ENCODE measurements at regions not wholly inside any gene's neighbourhood (a gene's known extent, or its start where the extent isn't known, plus 50 kb on each side); places are given as distances from the start of the nearest gene placed in this dataset.

DNA sequence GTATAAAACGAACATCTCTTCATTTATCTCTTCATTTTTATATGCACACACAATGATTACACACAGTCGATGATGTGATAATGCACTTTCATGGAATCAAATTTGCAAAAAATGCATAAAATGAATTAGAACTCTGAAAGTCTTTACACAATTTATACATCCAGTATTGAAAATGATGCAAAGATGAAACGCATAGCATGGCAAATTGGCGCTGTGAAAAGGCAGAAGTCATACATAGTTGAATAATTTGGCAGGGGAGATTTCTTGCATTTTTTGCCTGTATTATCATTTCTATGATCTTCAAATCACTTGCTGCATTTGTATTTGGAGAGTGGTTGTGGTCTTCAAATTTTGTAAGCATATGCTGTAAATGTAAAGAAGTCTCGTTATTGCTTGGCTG lies 150.7 kb upstream of the LGALSL start:
- TF ChIP-seq, protein P1, sequence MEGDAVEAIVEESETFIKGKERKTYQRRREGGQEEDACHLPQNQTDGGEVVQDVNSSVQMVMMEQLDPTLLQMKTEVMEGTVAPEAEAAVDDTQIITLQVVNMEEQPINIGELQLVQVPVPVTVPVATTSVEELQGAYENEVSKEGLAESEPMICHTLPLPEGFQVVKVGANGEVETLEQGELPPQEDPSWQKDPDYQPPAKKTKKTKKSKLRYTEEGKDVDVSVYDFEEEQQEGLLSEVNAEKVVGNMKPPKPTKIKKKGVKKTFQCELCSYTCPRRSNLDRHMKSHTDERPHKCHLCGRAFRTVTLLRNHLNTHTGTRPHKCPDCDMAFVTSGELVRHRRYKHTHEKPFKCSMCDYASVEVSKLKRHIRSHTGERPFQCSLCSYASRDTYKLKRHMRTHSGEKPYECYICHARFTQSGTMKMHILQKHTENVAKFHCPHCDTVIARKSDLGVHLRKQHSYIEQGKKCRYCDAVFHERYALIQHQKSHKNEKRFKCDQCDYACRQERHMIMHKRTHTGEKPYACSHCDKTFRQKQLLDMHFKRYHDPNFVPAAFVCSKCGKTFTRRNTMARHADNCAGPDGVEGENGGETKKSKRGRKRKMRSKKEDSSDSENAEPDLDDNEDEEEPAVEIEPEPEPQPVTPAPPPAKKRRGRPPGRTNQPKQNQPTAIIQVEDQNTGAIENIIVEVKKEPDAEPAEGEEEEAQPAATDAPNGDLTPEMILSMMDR (optimal IDR thresholded peaks at IDR 0.05 in 1 of 3, IDR thresholded peaks at IDR 0.05 in 1 of 3, conservative IDR thresholded peaks at IDR 0.05 in 1 of 3; ENCODE audit: extremely low read depth in 1 of 3, insufficient read depth in 2 of 3, low read length in 3 of 3): no peak
- TF ChIP-seq EZH2 (IDR thresholded peaks at IDR 0.05; ENCODE audit: low read length): no peak

DNA sequence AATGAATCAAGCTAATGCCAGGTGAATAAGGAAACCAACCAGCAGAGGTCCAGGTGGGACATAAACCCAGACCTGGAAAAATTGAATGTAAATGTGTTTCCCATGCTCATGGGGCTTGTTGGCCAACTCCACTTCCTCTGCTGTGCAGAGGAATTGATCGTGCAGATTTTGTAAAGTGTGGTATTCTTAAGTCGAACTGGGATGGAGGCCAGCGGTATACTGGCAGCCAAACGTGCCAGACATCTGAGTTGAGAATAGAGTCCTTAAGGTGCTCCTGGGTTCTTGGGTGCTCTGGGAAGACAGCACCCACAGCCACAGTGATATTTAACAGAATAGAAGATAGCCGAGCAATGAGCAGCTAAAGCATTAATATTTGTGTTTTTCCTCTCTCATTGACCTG lies 146.5 kb upstream of the LGALSL start:
- no peaks in the 10 kb centered on the region for H4K20me1 ChIP-seq (ENCODE audit: control insufficient read depth, extremely low read depth, insufficient read depth, low read length)
- H3K27ac ChIP-seq (ENCODE audit: control insufficient read depth, insufficient read depth, low read length): no peak overlapping the region
- H3K9me1 ChIP-seq (ENCODE audit: control insufficient read depth, extremely low read depth, insufficient read depth, low read length): peaks cover 2% of the 10 kb centered on the region
- no peak overlapping the region for H3K4me2 ChIP-seq (ENCODE audit: control insufficient read depth, extremely low read depth, insufficient read depth, low read depth, low read length)
- no peaks in the 10 kb centered on the region for H3K27me3 ChIP-seq (ENCODE audit: control insufficient read depth, extremely low read depth, insufficient read depth, low read length)
- no peaks in the 10 kb centered on the region for H3K79me2 ChIP-seq (ENCODE audit: control insufficient read depth, insufficient read depth, low read length)
- dilution Hi-C loops (cut with MboI; ENCODE audit: extremely low pct_ligation_motif_present, low sequenced_read_pairs): no loop called here
- H3K9me3 ChIP-seq (ENCODE audit: control insufficient read depth, low read depth, low read length): no peaks in the 10 kb centered on the region
- FAIRE-seq (no peak), DNase-seq (ENCODE audit: low read depth, low spot score) (no peak)
- H3K4me3 ChIP-seq (ENCODE audit: control insufficient read depth in 2 of 3, extremely low read depth in 1 of 3, insufficient read depth in 2 of 3, low read depth in 1 of 3, low read length in 3 of 3): no peak overlapping the region
- H3K4me1 ChIP-seq (ENCODE audit: control insufficient read depth, extremely low read depth, insufficient read depth, low read length): peaks cover 19% of the 10 kb centered on the region
- H3K36me3 ChIP-seq (ENCODE audit: control insufficient read depth in 2 of 2, extremely low read depth in 1 of 2, insufficient read depth in 2 of 2, low read length in 2 of 2): no peaks in the 10 kb centered on the region
- no peak for TF ChIP-seq EZH2 (IDR thresholded peaks at IDR 0.05; ENCODE audit: low read length)
- no peak overlapping the region for H3K9ac ChIP-seq (ENCODE audit: control insufficient read depth, extremely low read depth, insufficient read depth, low read length)
- H2AFZ ChIP-seq (ENCODE audit: control insufficient read depth, low read length): no peak overlapping the region

More for the DNA sequence above, 150.7 kb upstream of the LGALSL start:
- no peak overlapping the region for H2AFZ ChIP-seq (ENCODE audit: control insufficient read depth, low read length)
- dilution Hi-C loops (cut with MboI; ENCODE audit: extremely low pct_ligation_motif_present, low sequenced_read_pairs): no loop called here
- no peaks in the 10 kb centered on the region for H3K36me3 ChIP-seq (ENCODE audit: control insufficient read depth in 2 of 2, extremely low read depth in 1 of 2, insufficient read depth in 2 of 2, low read length in 2 of 2)
- H3K4me1 ChIP-seq (ENCODE audit: control insufficient read depth, extremely low read depth, insufficient read depth, low read length): no peaks in the 10 kb centered on the region
- H3K79me2 ChIP-seq (ENCODE audit: control insufficient read depth, insufficient read depth, low read length): no peaks in the 10 kb centered on the region
- H3K27me3 ChIP-seq (ENCODE audit: control insufficient read depth, extremely low read depth, insufficient read depth, low read length): no peaks in the 10 kb centered on the region
- no peaks in the 10 kb centered on the region for H3K9me3 ChIP-seq (ENCODE audit: control insufficient read depth, low read depth, low read length)
- H3K4me3 ChIP-seq (ENCODE audit: control insufficient read depth in 2 of 3, extremely low read depth in 1 of 3, insufficient read depth in 2 of 3, low read depth in 1 of 3, low read length in 3 of 3): no peak overlapping the region
- DNase-seq (ENCODE audit: low read depth, low spot score): no peak
- H3K9ac ChIP-seq (ENCODE audit: control insufficient read depth, extremely low read depth, insufficient read depth, low read length): no peak overlapping the region
- FAIRE-seq: no peak
- H3K4me2 ChIP-seq (ENCODE audit: control insufficient read depth, extremely low read depth, insufficient read depth, low read depth, low read length): no peak overlapping the region
- no peaks in the 10 kb centered on the region for H3K9me1 ChIP-seq (ENCODE audit: control insufficient read depth, extremely low read depth, insufficient read depth, low read length)
- no peaks in the 10 kb centered on the region for H4K20me1 ChIP-seq (ENCODE audit: control insufficient read depth, extremely low read depth, insufficient read depth, low read length)
- no peak overlapping the region for H3K27ac ChIP-seq (ENCODE audit: control insufficient read depth, insufficient read depth, low read length)

DNA sequence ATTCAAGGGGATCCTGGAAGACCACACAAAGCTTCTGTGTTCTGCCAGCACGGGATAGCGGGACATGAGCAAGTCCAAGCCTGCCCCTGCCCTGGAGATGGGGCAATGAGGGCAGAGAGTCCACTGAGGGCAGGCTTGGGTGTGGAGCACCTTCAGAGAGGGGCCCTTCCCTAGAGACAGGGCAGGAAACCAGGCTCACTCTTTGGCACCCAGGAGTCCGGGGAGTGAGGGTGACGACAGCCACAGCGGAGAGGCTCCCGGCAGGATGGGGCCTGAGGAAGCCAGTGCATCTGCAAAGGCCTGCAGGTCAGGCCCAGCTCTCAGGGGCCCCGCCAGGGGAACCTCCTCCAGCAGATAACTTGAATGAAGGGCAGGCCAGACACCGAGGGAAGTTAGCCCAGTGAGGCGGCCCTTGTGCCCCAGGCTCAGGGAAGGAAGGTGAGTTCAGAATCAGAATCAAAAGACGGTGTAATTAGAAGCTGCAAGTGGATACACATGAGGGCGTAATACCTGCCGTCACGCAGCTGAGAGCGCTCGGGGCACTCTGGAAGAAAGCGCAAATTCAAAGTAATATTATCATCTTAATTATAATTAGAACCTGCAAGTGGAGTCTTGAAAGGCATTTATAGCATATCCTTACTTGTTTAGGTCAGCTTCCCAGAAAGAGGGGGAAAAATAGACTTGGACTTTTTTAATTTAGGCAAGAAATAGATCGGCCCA lies 142.6 kb upstream of the LGALSL start:
- Histone ChIP-seq H3K9ac (ENCODE audit: control insufficient read depth, extremely low read depth, insufficient read depth, low read length) (peak overlapping the region; percentile 62), H3K4me3 (ENCODE audit: control insufficient read depth in 2 of 3, extremely low read depth in 1 of 3, insufficient read depth in 2 of 3, low read depth in 1 of 3, low read length in 3 of 3) (peak overlapping the region in 2 of 3 experiments; percentile 7 to 22), H3K79me2 (ENCODE audit: control insufficient read depth, insufficient read depth, low read length) (no peaks in the 10 kb centered on the region), H4K20me1 (ENCODE audit: control insufficient read depth, extremely low read depth, insufficient read depth, low read length) (no peaks in the 10 kb centered on the region), H3K36me3 (ENCODE audit: control insufficient read depth in 2 of 2, extremely low read depth in 1 of 2, insufficient read depth in 2 of 2, low read length in 2 of 2) (no peaks in the 10 kb centered on the region), H3K4me1 (ENCODE audit: control insufficient read depth, extremely low read depth, insufficient read depth, low read length) (peaks cover 24% of the 10 kb centered on the region), H3K27me3 (ENCODE audit: control insufficient read depth, extremely low read depth, insufficient read depth, low read length) (no peaks in the 10 kb centered on the region), H3K27ac (ENCODE audit: control insufficient read depth, insufficient read depth, low read length) (peak overlapping the region; percentile 91), H2AFZ (ENCODE audit: control insufficient read depth, low read length) (peak overlapping the region; percentile 92), H3K4me2 (ENCODE audit: control insufficient read depth, extremely low read depth, insufficient read depth, low read depth, low read length) (peak overlapping the region; percentile 80), H3K9me1 (ENCODE audit: control insufficient read depth, extremely low read depth, insufficient read depth, low read length) (peaks cover 2% of the 10 kb centered on the region), H3K9me3 (ENCODE audit: control insufficient read depth, low read depth, low read length) (no peaks in the 10 kb centered on the region)
- dilution Hi-C loops (cut with MboI; ENCODE audit: extremely low pct_ligation_motif_present, low sequenced_read_pairs): no loop called here
- peak; percentile 9 for FAIRE-seq
- DNase-seq (ENCODE audit: low read depth, low spot score): no peak
- TF ChIP-seq, protein P1 (optimal IDR thresholded peaks at IDR 0.05 in 1 of 3, IDR thresholded peaks at IDR 0.05 in 1 of 3, conservative IDR thresholded peaks at IDR 0.05 in 1 of 3; ENCODE audit: extremely low read depth in 1 of 3, insufficient read depth in 2 of 3, low read length in 3 of 3): peak in 1 of 3 experiments; percentile 23
- no peak for TF ChIP-seq EZH2 (IDR thresholded peaks at IDR 0.05; ENCODE audit: low read length)
